GM12878 (cell line): ENCODE measurements at regions not wholly inside any gene's neighbourhood (a gene's known extent, or its start where the extent isn't known, plus 50 kb on each side); places are given as distances from the start of the nearest gene placed in this dataset.

Source experiments
- ATAC-seq: fragments of 200-7000 bp; cut with Tn5 transposase; 3 replicates; pipeline ENCODE4 v1.9.1; 2020; ENCODE audit warnings: mild to moderate bottlenecking, moderate library complexity
- BruUV-seq: library from RNA; stranded (reverse); fragments of 400-500 nt; replicated peaks from 2 replicates; lab custom pipeline; 2021; lab: Mats Ljungman, UMichigan
- CTCF ChIA-PET: fragments of 300-600 bp; sonication (Branson Sonifier 250); formaldehyde crosslinking; extraction: SDS; loops from one replicate; lab custom pipeline; 2021; ENCODE audit warnings: inconsistent platforms; lab: Yijun Ruan, JAX
- POLR2A ChIA-PET: fragments of 350-600 bp; formaldehyde crosslinking; extraction: SDS; loops from one replicate; lab custom pipeline; 2021; ENCODE audit warnings: inconsistent platforms; lab: Charles Lee
- RAD21 ChIA-PET: fragments of 300-600 bp; sonication (Branson Sonifier 250); formaldehyde crosslinking; loops from one replicate; lab custom pipeline; 2023; ENCODE audit warnings: antibody characterized with exemption; ENCODE audit not compliant: unreplicated experiment; lab: Charles Lee
- SMC1A ChIA-PET: fragments of 300-600 bp; sonication (Branson Sonifier 250); formaldehyde crosslinking; loops from one replicate; lab custom pipeline; 2023; ENCODE audit not compliant: unreplicated experiment, uncharacterized antibody; lab: Charles Lee
- DNase-seq: peaks from one replicate; pipeline ENCODE4 v3.0.0-alpha.2; 2011; ENCODE audit warnings: low read depth, low spot score
- FAIRE-seq: peaks from 3 replicates; lab custom pipeline; 2011; peaks lifted over from hg19 to GRCh38; lab: Jason Lieb, UNC
- H2AFZ ChIP-seq: 2 replicates; pipeline ENCODE4 v1.6.0; 2011; ENCODE audit warnings: low read depth, low read length, control low read depth; ENCODE audit not compliant: control insufficient read depth
- H3K27ac ChIP-seq: 2 replicates; pipeline ENCODE4 v1.5.1; 2011; ENCODE audit warnings: control low read depth; ENCODE audit not compliant: control insufficient read depth, insufficient read depth
- H3K27me3 ChIP-seq, 2 experiments: replicated peaks in 1 of 2; 2 replicates each; pipeline versions ENCODE4 v1.6.0 to v1.6.1; 2011; ENCODE audit warnings: low read length in 1 of 2; ENCODE audit not compliant: control insufficient read depth in 2 of 2, insufficient read depth in 2 of 2
- H3K36me3 ChIP-seq, 2 experiments: 2 replicates each; pipeline ENCODE4 v1.5.1; 2011; ENCODE audit warnings: low read length in 1 of 2; ENCODE audit not compliant: control insufficient read depth in 2 of 2, insufficient read depth in 2 of 2
- H3K4me1 ChIP-seq: 2 replicates; pipeline ENCODE4 v1.6.1; 2011; ENCODE audit warnings: mild to moderate bottlenecking, low read length, moderate library complexity, mixed read lengths; ENCODE audit not compliant: control insufficient read depth, insufficient read depth
- H3K4me2 ChIP-seq: 2 replicates; pipeline ENCODE4 v1.6.0; 2011; ENCODE audit warnings: control low read depth; ENCODE audit not compliant: control insufficient read depth, insufficient read depth
- H3K4me3 ChIP-seq: fragments of 200-600 bp; sonication (generic); 2 replicates; pipeline ENCODE4 v1.5.1; 2016
- H3K79me2 ChIP-seq: 2 replicates; pipeline ENCODE4 v1.6.0; 2011; ENCODE audit warnings: low read length; ENCODE audit not compliant: control insufficient read depth, insufficient read depth
- H3K9ac ChIP-seq: 2 replicates; pipeline ENCODE4 v1.8.0; 2011; ENCODE audit warnings: low read length, control low read depth, mixed read lengths; ENCODE audit not compliant: control insufficient read depth, insufficient read depth
- H3K9me3 ChIP-seq: replicated peaks from 3 replicates; pipeline ENCODE4 v1.5.1; 2011; ENCODE audit warnings: mild to moderate bottlenecking, low read length; ENCODE audit not compliant: control insufficient read depth, insufficient read depth
- H4K20me1 ChIP-seq: 2 replicates; pipeline ENCODE4 v1.6.0; 2011; ENCODE audit not compliant: control insufficient read depth, insufficient read depth
- CEBPB ChIP-seq, 2 experiments: fragments of 150-350 bp in 1 of 2; IDR thresholded peaks; 2 replicates each; pipeline ENCODE4 v1.6.1; 2012 to 2014; ENCODE audit warnings: low read depth in 2 of 2, low read length in 2 of 2, borderline replicate concordance in 1 of 2, inconsistent platforms in 1 of 2
- GABPA ChIP-seq: IDR thresholded peaks from 2 replicates; pipeline ENCODE4 v1.6.1; 2014; ENCODE audit warnings: antibody characterized with exemption, low read depth, mild to moderate bottlenecking, inconsistent platforms
- IKZF1 ChIP-seq: fragments of 450-650 bp; conservative IDR thresholded peaks from 2 replicates; pipeline ENCODE4 v1.6.1; 2017; ENCODE audit warnings: antibody characterized with exemption, mild to moderate bottlenecking
- NFIC ChIP-seq: IDR thresholded peaks from 2 replicates; pipeline ENCODE4 v1.6.1; 2012; ENCODE audit warnings: low read depth, mild to moderate bottlenecking, inconsistent platforms, low read length, moderate library complexity
- NFYA ChIP-seq: IDR thresholded peaks from 2 replicates; pipeline ENCODE4 v1.6.1; 2011; ENCODE audit warnings: low read depth, mild to moderate bottlenecking, low read length, improper control_type of control experiment, borderline replicate concordance
- RCOR1 ChIP-seq: conservative IDR thresholded peaks from 2 replicates; pipeline ENCODE4 v1.6.1; 2012; ENCODE audit warnings: low read depth, low read length, improper control_type of control experiment
- RUNX3 ChIP-seq: IDR thresholded peaks from 2 replicates; pipeline ENCODE4 v1.6.1; 2012; ENCODE audit warnings: low read length, inconsistent platforms
- SMARCA5 ChIP-seq: fragments of 450-650 bp; IDR thresholded peaks from 2 replicates; pipeline ENCODE4 v1.6.1; 2017; ENCODE audit warnings: mild to moderate bottlenecking
- SMC3 ChIP-seq: IDR thresholded peaks from 2 replicates; pipeline ENCODE4 v1.6.1; 2011; ENCODE audit warnings: low read length, improper control_type of control experiment, borderline replicate concordance
- STAT3 ChIP-seq: IDR thresholded peaks from 2 replicates; pipeline ENCODE4 v1.6.1; 2011; ENCODE audit warnings: low read depth, low read length, improper control_type of control experiment
- ZBTB4 ChIP-seq: fragments of 450-650 bp; formaldehyde crosslinking; IDR thresholded peaks from 2 replicates; pipeline ENCODE4 v1.4.0; 2022; ENCODE audit warnings: mild to moderate bottlenecking, moderate library complexity
- ZNF207 ChIP-seq: fragments of 450-650 bp; IDR thresholded peaks from 2 replicates; pipeline ENCODE4 v1.6.1; 2014; ENCODE audit warnings: antibody characterized with exemption, mild to moderate bottlenecking, borderline replicate concordance
- ZNF622 ChIP-seq: fragments of 450-650 bp; IDR thresholded peaks from 2 replicates; pipeline ENCODE4 v1.6.1; 2017; ENCODE audit warnings: mild to moderate bottlenecking, inconsistent platforms
- WGBS: methylation state at CpG from one replicate; pipeline ENCODE4 v1.1.6; 2016; ENCODE audit warnings: low lambda C conversion rate; ENCODE audit not compliant: insufficient replicate concordance, insufficient coverage; ENCODE audit errors: missing lambda C conversion rate; 5-methylcytosine and 5-hydroxymethylcytosine counted together
- in situ Hi-C: fragments of 300-500 bp; cut with MboI; formaldehyde crosslinking; loops from 9 replicates; pipeline ENCODE4 v1.14.3; 2018; ENCODE audit warnings: mixed read lengths
- intact Hi-C: fragments of 100-400 bp; cut with micrococcal nuclease; formaldehyde crosslinking; loops from one replicate; pipeline ENCODE4 v1.14.2; 2022; ENCODE audit not compliant: unreplicated experiment
- TF ChIP-seq, protein P1 (sequence below): IDR thresholded peaks from 2 replicates; pipeline ENCODE4 v1.6.1; 2011; ENCODE audit warnings: borderline replicate concordance, low read depth, mild to moderate bottlenecking, moderate library complexity, mixed read lengths, low read length; ENCODE audit not compliant: insufficient read depth; ENCODE audit errors: extremely low read length

DNA sequence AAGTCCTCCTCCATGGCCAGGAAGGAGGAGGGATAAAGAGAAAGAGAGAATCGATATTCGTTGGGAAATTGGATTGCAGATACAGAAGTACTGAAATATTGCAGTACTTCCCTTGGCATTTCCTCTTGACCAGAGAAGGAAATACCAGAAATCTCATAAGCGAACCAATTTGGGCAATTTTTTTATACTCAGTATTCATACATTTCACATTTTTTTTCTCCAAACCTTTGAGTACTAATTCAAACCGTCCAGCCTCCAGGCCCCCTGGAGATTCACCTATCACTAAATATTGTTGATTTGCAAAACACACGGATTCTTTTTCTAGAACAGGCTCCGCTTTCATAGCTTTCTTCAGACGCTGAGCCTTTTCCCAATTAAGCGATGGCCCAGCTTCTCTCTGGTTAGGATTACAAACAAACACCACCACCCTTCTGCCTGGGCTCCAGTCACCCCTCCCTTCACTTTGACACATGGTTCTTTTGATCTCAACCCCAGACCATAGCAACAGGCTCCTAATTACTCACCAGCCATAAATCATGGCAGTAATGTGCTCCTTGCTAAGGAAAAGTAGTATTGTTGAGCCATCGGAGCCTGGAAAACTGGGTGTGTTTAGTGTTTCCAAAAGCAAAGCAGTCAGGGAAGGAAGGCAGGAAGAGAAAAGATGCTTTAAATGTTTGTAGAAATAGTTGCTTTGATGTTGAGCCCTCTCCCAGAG lies 138.4 kb upstream of the CCDC68 start:
- no peak for TF ChIP-seq IKZF1
- TF ChIP-seq ZNF207, result no peak
- TF ChIP-seq GABPA, result no peak
- TF ChIP-seq, protein P1, sequence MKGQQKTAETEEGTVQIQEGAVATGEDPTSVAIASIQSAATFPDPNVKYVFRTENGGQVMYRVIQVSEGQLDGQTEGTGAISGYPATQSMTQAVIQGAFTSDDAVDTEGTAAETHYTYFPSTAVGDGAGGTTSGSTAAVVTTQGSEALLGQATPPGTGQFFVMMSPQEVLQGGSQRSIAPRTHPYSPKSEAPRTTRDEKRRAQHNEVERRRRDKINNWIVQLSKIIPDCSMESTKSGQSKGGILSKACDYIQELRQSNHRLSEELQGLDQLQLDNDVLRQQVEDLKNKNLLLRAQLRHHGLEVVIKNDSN, result no peak
- no peak for TF ChIP-seq NFYA
- TF ChIP-seq ZNF622, result no peak
- TF ChIP-seq ZBTB4, result no peak
- no peak for TF ChIP-seq CEBPB (IDR thresholded peaks at IDR 0.05; ENCODE audit: borderline replicate concordance in 1 of 2, low read depth in 2 of 2, low read length in 2 of 2)
- no peak for TF ChIP-seq STAT3
- no peak for TF ChIP-seq RUNX3
- TF ChIP-seq RCOR1, result no peak
- no peak for TF ChIP-seq SMC3
- no peak for TF ChIP-seq SMARCA5
- no peak for TF ChIP-seq NFIC
- WGBS, result 58% methylated on average over 9 of the region's 9 CpGs
- Histone ChIP-seq H3K4me1 (no peaks in the 10 kb centered on the region; the same call in 1 of the 2 replicates), H2AFZ (no peak overlapping the region), H3K9me3 (no peaks in the 10 kb centered on the region), H3K79me2 (no peaks in the 10 kb centered on the region), H3K4me3 (no peak overlapping the region), H4K20me1 (no peaks in the 10 kb centered on the region), H3K4me2 (no peak overlapping the region), H3K27ac (no peak overlapping the region), H3K27me3 (no peaks in the 10 kb centered on the region), H3K36me3 (no peaks in the 10 kb centered on the region), H3K9ac (no peak overlapping the region)
- FAIRE-seq, result no peak
- in situ Hi-C loops, result no loop called here
- ChIA-PET CTCF (interaction anchor here (0.9 to 1.7 kb wide), 2 partner anchors 9 to 137 kb away, joined by 3 to 7 read pairs; no protein-coding TSS in a partner anchor), SMC1A (no interaction called here), POLR2A (interaction anchor here (0.6 kb wide), 1 partner anchor 269 kb away, joined by 3 read pairs; no protein-coding TSS in a partner anchor), RAD21 (no interaction called here)
- intact Hi-C loops, result loop anchor here (10.0 kb wide), 1 partner anchor 127 kb away; no protein-coding TSS in a partner anchor
- ATAC-seq, result no peak
- no peak for DNase-seq
- BruUV-seq, result no TSS peak
